ENCODE measurements at regions not wholly inside any gene's neighbourhood (a gene's known extent, or its start where the extent isn't known, plus 50 kb on each side); places are given as distances from the start of the nearest gene placed in this dataset.
A peak's percentile ranks its signal among the peaks of the same experiment; 100 is the strongest.

GRCh38 chr4:128600996-128601871, 208.3 kb upstream of the JADE1 start:
- DNase-seq = peak; percentile 42

- DNase-seq = no peak
Measured at GRCh38 chr4:128600410-128600809, 209.1 kb upstream of the JADE1 start.

GRCh38 chr4:128597500-128597899, 212.0 kb upstream of the JADE1 start:
- DNase-seq = no peak

- DNase-seq = no peak
Measured at GRCh38 chr4:128596853-128597252, 212.6 kb upstream of the JADE1 start.

- DNase-seq = no peak
Measured at GRCh38 chr4:128596115-128596514, 213.4 kb upstream of the JADE1 start.

- no peak for DNase-seq
Measured at GRCh38 chr4:128591482-128591881, 218.0 kb upstream of the JADE1 start.

- no peak for DNase-seq
Measured at GRCh38 chr4:128590773-128591172, 218.7 kb upstream of the JADE1 start.

GRCh38 chr4:128590034-128590740, 219.3 kb upstream of the JADE1 start:
- no peak for DNase-seq

GRCh38 chr4:128589384-128589965, 220.0 kb upstream of the JADE1 start:
- no peak for DNase-seq

- DNase-seq = no peak
Measured at GRCh38 chr4:128587382-128587781, 222.1 kb upstream of the JADE1 start.

GRCh38 chr4:128583753-128584712, 225.5 kb upstream of the JADE1 start:
- peak; percentile 51 for DNase-seq

GRCh38 chr4:128582427-128582870, 227.1 kb upstream of the JADE1 start:
- peak; percentile 59 for DNase-seq

GRCh38 chr4:128579154-128579853, 230.2 kb upstream of the JADE1 start:
- no peak for DNase-seq

GRCh38 chr4:128574706-128575105, 234.8 kb upstream of the JADE1 start:
- DNase-seq = peak; percentile 84

- no peak for DNase-seq
Measured at GRCh38 chr4:128573781-128574508, 235.6 kb upstream of the JADE1 start.

- DNase-seq = no peak
Measured at GRCh38 chr4:128572778-128573241, 236.7 kb upstream of the JADE1 start.

- DNase-seq = no peak
Measured at GRCh38 chr4:128571747-128572146, 237.8 kb upstream of the JADE1 start.

- DNase-seq = peak; percentile 33
Measured at GRCh38 chr4:128570387-128570975, 239.0 kb upstream of the JADE1 start.

GRCh38 chr4:128566693-128567092, 242.8 kb upstream of the JADE1 start:
- no peak for DNase-seq

GRCh38 chr4:128565565-128566186, 243.8 kb upstream of the JADE1 start:
- peak; percentile 70 for DNase-seq

All from hematopoietic multipotent progenitor cell treated with erythropoietin and hydrocortisone succinate and interleukin-3 and kit ligand, for 6 days (in vitro differentiated cells).